ENCODE measurements at regions not wholly inside any gene's neighbourhood (a gene's known extent, or its start where the extent isn't known, plus 50 kb on each side); places are given as distances from the start of the nearest gene placed in this dataset.
A peak's percentile ranks its signal among the peaks of the same experiment; 100 is the strongest.
"Not testable (repeated sequence)": the region's sequence is repeated elsewhere in the genome, so short reads cannot be mapped to it uniquely, and the experiment has no call there.

GRCh38 chr2:187610450-187610849, 56.2 kb upstream of the TFPI start:
- not testable (repeated sequence) for FAIRE-seq

- FAIRE-seq = no peak
Observed at GRCh38 chr2:187612857-187613256, 58.6 kb upstream of the TFPI start.

GRCh38 chr2:187614756-187615155, 60.5 kb upstream of the TFPI start:
- no peak for FAIRE-seq

DNA sequence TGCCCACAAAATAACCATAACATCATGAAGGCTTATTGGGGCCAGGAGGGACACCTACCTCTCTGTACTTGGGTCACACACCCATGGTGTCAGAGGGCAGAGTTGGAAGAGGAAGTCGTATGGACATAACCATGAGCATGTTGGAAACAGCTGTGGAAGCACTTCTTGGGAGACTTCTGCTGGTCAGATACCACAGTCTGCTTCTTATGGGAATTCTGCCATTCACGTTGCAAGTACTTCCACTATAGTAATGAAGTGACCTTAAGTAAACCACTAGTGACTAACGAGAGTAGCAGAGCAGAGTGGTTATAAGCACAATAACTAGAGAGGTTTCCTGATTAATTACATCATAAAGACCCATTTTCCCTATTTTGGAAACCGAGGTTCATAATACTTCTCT, 61.1 kb upstream of the TFPI start:
- FAIRE-seq = no peak

DNA sequence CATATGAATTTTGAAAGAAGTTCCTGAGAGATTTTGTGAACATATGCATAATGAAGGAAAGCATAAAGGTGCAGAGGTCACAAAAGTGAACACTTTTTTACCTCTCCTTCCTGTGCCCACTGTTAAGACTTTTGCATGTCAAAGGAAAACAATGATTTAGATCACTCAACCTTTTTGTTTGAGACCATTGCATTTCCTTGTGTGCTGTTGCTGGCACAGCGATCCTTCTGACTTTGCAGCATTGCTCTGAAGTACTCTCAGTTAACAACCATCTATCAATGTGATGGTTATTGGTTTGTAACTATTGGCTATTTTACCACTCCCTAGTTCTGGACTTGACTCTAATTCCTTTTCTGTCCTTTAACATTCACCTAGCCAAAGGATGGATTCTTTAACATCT, 61.7 kb upstream of the TFPI start:
- no peak for FAIRE-seq

DNA sequence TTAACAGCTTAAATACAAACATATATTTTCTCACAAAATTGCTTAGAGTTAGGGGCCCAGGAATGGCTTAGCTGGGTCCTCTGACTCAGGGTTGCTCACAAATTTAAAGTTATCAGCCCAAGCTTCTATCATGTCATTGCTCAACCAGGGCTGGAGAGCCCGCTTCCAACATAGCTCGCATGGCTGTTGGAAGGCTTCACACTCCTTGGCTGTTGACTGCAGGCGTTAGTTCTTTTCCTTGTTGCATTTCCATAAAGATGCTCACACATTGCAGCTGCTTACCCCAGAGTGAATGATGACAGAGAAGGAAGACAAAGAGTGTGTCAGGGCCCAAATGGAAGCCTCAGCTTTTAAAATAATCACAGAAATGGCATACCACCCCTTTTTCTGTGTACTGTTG, 62.9 kb upstream of the TFPI start:
- FAIRE-seq = no peak

- FAIRE-seq = no peak
Observed at GRCh38 chr2:187617905-187618304, 63.7 kb upstream of the TFPI start.

DNA sequence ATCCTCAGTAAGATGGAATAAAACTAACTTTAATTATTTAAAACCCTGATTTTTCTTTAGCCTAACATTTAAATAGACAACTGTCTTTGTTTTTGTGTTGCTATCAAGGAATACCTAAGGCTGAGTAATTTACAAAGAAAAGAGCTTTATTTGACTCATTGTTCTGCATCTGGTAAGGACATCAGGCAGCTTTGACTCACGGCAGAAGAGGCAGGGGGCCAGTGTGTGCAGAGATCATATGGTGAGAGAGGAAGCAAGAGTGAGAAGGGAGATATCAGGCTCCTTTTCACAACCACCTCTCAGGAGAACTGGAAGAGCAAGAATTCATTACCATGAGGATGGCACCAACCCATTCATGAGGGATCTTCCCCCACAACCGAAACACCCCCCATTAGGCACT, 64.6 kb upstream of the TFPI start:
- FAIRE-seq = no peak

- FAIRE-seq = no peak
Observed at GRCh38 chr2:187627153-187627552, 72.9 kb upstream of the TFPI start.

DNA sequence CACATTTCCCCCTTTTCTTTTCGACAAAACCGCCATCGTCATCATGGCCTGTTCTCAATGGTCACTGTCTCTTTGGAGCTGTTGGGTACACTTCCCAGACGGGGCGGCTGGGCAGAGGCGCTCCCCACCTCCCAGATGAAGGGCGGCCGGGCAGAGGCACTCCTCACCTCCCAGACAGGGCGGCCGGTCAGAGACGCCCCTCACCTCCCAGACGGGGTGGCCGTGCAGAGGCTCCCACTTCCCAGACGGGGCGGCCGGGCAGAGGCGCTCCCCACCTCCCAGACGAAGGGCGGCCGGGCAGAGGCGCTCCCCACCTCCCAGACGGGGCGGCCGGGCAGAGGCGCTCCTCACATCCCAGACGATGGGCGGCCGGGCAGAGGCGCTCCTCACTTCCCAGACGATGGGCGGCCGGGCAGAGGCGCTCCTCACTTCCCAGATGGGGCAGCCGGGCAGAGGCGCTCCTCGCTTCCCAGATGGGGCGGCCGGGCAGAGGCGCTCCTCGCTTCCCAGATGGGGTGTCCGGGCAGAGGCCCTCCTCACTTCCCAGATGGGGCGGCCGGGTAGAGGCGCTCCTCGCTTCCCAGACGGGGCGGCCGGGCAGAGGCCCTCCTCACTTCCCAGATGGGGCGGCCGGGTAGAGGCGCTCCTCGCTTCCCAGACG, 82.6 kb upstream of the TFPI start:
- FAIRE-seq = not testable (repeated sequence)

DNA sequence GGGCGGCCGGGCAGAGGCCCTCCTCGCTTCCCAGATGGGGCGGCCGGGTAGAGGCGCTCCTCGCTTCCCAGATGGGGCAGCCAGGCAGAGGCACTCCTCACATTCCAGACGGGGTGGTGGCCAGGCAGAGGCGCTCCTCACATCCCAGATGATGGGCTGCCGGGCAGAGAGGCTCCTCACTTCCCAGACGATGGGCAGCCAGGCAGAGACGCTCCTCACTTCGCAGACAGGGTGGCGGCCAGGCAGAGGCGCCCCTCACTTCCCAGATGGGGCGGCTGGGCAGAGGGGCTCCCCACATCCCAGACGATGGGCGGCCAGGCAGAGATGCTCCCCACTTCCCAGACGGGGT, 83.1 kb upstream of the TFPI start:
- not testable (repeated sequence) for FAIRE-seq

- FAIRE-seq = not testable (repeated sequence)
Observed at GRCh38 chr2:187637771-187638170, 83.5 kb upstream of the TFPI start.

GRCh38 chr2:187638840-187639239, 84.6 kb upstream of the TFPI start:
- no peak for FAIRE-seq

DNA sequence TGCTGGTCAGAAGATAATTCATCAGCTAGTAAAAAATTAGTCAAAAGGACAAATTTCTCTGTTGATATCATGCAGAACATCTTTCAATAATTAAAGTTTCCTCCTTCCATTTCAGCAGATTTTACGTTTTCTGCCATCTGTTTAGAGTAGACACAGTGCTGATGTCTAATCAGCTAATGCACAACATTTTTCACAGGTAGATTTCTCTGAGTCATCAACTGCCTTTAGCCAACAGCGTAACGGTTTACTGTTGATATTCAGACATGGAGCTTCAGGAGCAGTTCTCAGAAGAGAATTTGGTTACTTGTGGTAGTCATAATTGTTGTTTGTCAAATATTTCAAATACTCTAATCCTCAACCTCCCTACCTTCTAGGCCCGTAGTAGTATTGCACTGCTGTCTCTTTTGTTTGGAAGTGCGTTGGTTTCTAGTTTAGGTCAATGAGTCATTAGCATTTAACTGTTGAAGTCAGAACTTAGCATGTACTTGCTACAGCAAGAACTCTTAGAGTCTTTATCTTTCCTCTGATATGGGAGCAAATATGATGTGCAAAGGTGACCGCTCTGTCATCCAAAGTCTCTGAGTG, 86.8 kb upstream of the TFPI start:
- no peak for FAIRE-seq

- no peak for FAIRE-seq
Observed at GRCh38 chr2:187642498-187642897, 88.3 kb upstream of the TFPI start.

DNA sequence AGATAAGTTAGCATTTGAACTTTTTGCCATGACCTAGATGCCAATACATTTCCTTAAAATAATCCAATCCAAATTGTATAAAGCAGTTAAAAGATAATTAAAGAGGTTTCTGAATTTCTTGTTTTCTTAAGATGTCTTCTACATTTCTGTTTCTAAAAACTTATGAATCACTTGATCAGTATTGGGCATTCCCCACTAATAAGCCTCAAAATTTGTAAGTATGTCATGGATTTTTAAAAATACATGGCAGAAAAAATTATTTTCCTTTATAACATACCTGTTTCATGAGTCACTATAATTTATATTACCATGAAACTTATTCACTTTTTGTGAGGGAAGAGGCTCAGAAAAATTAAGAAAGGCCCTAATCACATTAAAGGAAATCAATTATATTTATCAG, 90.3 kb upstream of the TFPI start:
- peak; percentile 5 for FAIRE-seq

GRCh38 chr2:187644981-187645380, 90.7 kb upstream of the TFPI start:
- no peak for FAIRE-seq

DNA sequence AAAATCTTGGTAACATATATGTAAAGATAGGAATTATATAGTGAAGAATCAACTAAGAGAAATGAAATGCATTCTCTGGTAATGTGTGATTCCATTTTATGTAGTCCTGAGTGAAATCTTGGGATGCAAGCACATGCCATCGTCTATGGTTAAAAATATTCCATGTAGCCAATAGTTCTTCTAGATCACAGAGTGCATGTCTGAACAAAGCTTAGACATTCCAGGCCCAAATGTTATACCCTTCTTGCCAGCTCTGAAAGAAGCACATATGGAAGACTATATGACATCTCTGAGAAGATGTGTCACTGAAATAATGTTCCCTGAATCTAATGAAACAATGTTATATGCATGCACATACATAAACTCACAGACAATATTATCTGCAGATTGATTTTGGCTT, 92.3 kb upstream of the TFPI start:
- no peak for FAIRE-seq

- FAIRE-seq = no peak
Observed at GRCh38 chr2:187654535-187654934, 100.3 kb upstream of the TFPI start.

DNA sequence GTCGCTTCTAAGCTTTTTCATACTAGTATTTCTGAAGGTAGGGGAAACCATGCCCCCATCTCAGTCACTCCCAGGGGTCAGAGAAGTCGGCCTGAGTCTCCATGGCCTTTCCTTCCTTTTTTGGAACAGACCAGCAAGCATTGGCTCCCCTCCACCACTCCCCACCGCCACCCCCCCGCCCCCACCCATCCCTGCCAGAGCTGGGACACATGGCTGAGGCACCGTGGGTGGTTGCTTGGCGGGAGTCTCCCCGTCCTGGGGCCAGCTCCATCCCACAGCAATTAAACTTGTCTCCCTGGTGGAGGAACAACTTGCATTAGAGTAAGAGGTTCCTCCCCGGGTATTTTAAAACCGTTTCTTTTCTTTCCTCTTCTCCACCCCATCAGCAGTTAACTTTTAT, 100.8 kb upstream of the TFPI start:
- no peak for FAIRE-seq

- FAIRE-seq = no peak
Observed at GRCh38 chr2:187656123-187656522, 101.9 kb upstream of the TFPI start.

- FAIRE-seq = peak; percentile 72
Observed at GRCh38 chr2:187658952-187659525, 104.8 kb upstream of the TFPI start.

GRCh38 chr2:187676050-187676449, 121.8 kb upstream of the TFPI start:
- FAIRE-seq = not testable (repeated sequence)

DNA sequence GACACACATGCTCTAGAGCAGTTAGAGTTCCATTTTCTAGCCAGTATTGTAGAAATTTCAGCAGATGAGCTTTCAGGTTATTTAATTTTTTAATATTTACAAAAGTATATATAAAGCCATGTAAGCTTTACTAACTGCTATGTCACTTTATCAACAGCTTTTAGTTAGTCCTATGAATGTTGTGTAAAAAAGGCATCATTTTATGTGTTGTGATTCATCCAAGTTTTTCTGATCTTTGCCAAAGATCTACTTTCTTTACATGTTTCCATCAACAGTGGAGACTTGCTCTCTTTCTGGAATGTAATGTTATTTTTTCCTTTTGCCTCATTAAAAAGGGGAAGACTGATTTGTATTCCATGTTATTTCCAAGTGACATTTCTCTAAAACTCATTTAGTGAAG, 125.2 kb upstream of the TFPI start:
- FAIRE-seq = no peak

DNA sequence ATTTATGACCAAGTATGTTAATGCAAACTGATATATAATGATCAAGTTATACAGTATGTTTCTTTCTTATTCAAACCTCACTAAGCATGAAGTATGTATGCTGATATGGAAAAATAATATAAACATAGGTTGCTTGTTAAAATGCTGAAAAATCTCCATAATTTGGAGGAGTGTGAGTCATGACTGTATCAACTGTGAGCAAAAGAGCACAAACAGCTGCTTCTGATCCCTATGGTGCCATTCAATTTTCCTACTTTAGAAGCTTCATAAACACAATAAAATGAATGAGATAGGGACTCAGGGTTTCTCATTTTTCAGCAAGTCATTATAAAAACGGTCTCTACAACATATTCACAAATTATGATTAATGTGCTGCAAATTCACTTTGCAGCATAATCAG, 129.9 kb upstream of the TFPI start:
- no peak for FAIRE-seq
